Upper lobe of right lung (tissue), 1 donor: ENCODE measurements at regions not wholly inside any gene's neighbourhood (a gene's known extent, or its start where the extent isn't known, plus 50 kb on each side); places are given as distances from the start of the nearest gene placed in this dataset.
"Not testable (repeated sequence)": the region's sequence is repeated elsewhere in the genome, so short reads cannot be mapped to it uniquely, and the experiment has no call there.

ENCODE experiments used
- ATAC-seq: fragments of 200-7000 bp; cut with Tn5 transposase; one replicate; pipeline ENCODE4 v1.9.1; 2020; ENCODE audit warnings: mild to moderate bottlenecking, moderate library complexity
- DNase-seq: peaks from one replicate; pipeline ENCODE4 v3.0.0-alpha.2; 2020
- H3K27ac ChIP-seq: fragments of 200-600 bp; one replicate; pipeline ENCODE4 v1.8.0; 2022
- H3K27me3 ChIP-seq: fragments of 200-600 bp; one replicate; pipeline ENCODE4 v1.8.0; 2022; ENCODE audit warnings: mild to moderate bottlenecking
- H3K36me3 ChIP-seq: fragments of 200-600 bp; one replicate; pipeline ENCODE4 v1.8.0; 2022
- H3K4me1 ChIP-seq: fragments of 200-600 bp; one replicate; pipeline ENCODE4 v1.8.0; 2022
- H3K4me3 ChIP-seq: fragments of 200-600 bp; one replicate; pipeline ENCODE4 v1.8.0; 2022; ENCODE audit warnings: mild to moderate bottlenecking
- H3K9me3 ChIP-seq: fragments of 200-600 bp; one replicate; pipeline ENCODE4 v1.8.0; 2022
- intact Hi-C: fragments of 100-400 bp; cut with DNase I; formaldehyde crosslinking; loops from one replicate; pipeline ENCODE4 v1.11.0; 2022
- TF ChIP-seq, protein P1 (sequence below): fragments of 200-600 bp; IDR thresholded peaks from one replicate; pipeline ENCODE4 v1.8.0; 2022; ENCODE audit warnings: antibody characterized with exemption
- donor health status: DM: no; HTN: yes; CAD: no; lungs with severe emphysema.

DNA sequence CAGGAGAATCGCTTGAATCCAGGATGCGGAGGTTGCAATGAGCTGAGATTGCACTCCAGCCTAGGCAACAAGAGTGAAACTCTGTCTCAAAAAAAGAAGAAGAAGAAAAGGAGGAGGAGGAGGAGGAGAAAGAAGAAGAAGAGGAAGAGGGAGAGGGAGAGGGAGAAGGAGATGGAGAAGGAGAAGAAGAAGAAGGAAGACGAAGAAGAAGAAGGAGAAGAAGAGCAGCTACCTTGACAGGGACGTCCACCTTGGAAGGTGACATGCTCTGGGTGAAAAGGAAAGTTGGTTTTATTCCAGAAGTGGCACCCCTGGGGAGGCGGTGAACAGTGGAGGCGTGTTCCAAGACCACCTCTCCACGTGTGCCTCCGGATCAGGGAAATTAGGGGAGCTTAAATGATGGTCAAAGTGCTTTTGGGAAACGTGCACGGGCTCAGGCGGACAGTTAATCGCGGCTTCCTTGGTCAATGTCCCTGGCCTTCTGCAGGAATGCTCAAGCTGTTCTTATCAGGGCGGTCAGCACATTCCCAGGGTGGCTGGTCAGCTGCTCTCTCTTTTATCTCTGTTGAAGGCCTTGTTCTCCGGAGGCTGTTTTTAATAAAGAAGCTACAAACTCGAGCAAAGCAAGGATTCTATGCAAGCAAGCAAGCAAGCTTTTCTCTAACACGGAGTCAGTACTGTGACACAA is 78.9 kb upstream of the PEG3 start:
- ATAC-seq (no peak), DNase-seq (no peak)
- no peak overlapping the region for H3K4me3 ChIP-seq
- H3K27ac ChIP-seq = no peak overlapping the region
- TF ChIP-seq, protein P1, sequence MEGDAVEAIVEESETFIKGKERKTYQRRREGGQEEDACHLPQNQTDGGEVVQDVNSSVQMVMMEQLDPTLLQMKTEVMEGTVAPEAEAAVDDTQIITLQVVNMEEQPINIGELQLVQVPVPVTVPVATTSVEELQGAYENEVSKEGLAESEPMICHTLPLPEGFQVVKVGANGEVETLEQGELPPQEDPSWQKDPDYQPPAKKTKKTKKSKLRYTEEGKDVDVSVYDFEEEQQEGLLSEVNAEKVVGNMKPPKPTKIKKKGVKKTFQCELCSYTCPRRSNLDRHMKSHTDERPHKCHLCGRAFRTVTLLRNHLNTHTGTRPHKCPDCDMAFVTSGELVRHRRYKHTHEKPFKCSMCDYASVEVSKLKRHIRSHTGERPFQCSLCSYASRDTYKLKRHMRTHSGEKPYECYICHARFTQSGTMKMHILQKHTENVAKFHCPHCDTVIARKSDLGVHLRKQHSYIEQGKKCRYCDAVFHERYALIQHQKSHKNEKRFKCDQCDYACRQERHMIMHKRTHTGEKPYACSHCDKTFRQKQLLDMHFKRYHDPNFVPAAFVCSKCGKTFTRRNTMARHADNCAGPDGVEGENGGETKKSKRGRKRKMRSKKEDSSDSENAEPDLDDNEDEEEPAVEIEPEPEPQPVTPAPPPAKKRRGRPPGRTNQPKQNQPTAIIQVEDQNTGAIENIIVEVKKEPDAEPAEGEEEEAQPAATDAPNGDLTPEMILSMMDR = no peak
- H3K4me1 ChIP-seq = no peaks in the 10 kb centered on the region
- intact Hi-C loops = no loop called here
- no peaks in the 10 kb centered on the region for H3K27me3 ChIP-seq
- H3K9me3 ChIP-seq = no peaks in the 10 kb centered on the region
- no peaks in the 10 kb centered on the region for H3K36me3 ChIP-seq

DNA sequence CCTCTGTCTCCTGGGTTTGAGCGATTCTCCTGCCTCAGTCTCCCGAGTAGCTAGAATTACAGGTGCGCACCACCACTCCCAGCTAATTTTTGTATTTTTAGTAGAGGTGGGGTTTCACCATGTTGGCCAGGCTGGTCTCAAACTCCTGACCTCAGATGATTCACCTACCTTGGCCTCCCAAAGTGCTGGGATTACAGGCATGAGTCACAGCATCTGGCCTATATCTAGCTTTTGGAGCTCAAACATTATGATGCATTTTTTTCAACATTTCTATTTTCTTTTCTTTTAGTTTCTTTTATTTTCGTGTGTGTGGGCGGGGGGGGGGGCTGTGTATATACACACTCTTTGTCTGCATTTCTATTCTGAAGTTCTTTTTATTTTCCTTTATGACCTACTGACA is 85.6 kb upstream of the PEG3 start:
- H3K36me3 ChIP-seq, H3K4me3 ChIP-seq, H3K4me1 ChIP-seq, H3K27me3 ChIP-seq, ATAC-seq, DNase-seq, intact Hi-C loops, H3K9me3 ChIP-seq, H3K27ac ChIP-seq: not testable (repeated sequence)

DNA sequence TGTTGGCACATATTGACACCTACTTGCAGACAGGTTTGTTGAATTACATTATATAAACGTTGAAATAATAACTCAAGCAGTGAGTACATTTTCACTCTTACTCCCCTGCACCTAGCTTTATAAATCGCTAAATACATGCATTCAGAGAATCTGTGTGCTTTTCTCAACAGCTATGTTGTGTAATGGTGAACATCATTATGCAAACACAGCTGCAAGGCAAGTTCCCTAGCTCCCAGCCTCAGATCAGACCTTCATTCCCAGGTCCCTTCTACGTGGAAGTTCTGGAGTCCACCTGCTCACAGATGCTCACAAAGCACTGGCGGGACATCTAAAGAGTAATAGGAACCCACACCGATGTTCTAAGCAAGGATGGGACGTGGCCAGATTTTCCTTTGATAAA is 86.8 kb upstream of the PEG3 start:
- no peaks in the 10 kb centered on the region for H3K4me1 ChIP-seq
- H3K4me3 ChIP-seq = no peak overlapping the region
- ATAC-seq = no peak
- no peaks in the 10 kb centered on the region for H3K36me3 ChIP-seq
- no peaks in the 10 kb centered on the region for H3K27me3 ChIP-seq
- TF ChIP-seq, protein P1 = no peak
- DNase-seq = no peak
- peaks cover 4% of the 10 kb centered on the region for H3K9me3 ChIP-seq
- intact Hi-C loops = no loop called here
- no peak overlapping the region for H3K27ac ChIP-seq

DNA sequence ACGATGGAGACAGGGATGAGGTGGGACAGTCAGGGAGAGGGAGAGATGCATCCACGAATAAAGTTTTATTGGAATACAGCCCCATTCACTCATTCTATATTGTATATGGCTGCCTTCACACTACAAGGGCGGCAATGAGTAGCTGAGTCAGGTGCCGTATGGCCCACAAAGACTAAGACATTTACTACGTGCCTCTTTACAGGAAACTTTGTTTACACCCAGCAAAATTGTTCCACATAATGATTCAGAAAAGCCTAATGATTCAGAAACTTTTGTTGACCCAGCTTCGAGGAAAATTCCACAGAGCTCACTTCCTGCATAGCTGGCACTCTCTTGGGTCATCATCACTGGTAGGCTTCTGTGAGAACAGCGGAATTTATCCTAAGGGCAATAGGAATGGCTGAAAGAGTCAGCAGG is 87.3 kb upstream of the PEG3 start:
- no peak overlapping the region for H3K27ac ChIP-seq
- peaks cover 4% of the 10 kb centered on the region for H3K9me3 ChIP-seq
- ATAC-seq (no peak), DNase-seq (no peak)
- H3K4me3 ChIP-seq = no peak overlapping the region
- no peaks in the 10 kb centered on the region for H3K4me1 ChIP-seq
- H3K27me3 ChIP-seq = no peaks in the 10 kb centered on the region
- intact Hi-C loops = no loop called here
- no peaks in the 10 kb centered on the region for H3K36me3 ChIP-seq
- TF ChIP-seq, protein P1 = no peak

DNA sequence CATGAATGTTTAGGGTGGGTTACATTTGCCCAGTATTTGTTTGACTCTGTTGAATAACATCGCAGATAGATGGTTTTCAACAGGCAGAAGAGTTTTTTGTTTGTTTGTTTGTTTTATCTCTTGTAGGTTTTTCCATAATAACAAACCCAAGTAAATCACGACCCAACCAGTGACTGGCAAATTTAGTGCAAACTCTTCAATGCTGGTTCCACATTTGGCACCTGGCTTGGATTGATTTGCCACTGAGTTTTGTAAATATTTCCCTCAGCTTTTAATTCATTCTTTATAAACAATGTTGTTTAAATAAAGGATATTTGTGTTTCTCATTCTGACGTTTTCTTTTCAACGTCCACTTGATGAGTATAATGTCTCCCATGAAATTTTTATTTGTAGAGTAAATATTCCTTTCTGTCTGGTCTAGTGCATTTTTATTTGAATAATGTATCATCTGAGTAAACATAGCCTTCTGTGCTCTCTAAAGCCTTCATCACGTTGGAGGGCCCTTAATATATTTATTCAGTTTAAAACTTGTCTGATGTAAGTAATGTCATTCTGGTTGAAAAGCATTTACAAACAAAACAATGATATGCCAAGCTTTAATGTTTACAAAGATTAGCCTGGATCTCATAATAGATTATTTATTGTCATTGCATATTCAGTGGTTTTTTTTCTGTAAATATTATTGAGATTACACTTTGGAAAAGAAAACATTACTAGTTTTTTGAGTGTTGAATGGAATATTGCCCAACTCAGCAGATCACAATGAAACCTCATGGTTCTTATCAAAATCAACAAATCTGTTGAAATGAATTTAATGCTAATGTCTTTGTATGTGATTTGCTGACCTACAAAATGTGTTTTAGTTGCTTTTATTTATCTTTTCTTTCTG is 90.4 kb upstream of the PEG3 start:
- TF ChIP-seq, protein P1 = no peak
- no peaks in the 10 kb centered on the region for H3K36me3 ChIP-seq
- H3K4me1 ChIP-seq = no peaks in the 10 kb centered on the region
- no peak overlapping the region for H3K27ac ChIP-seq
- peaks cover 4% of the 10 kb centered on the region for H3K9me3 ChIP-seq
- H3K27me3 ChIP-seq = no peaks in the 10 kb centered on the region
- intact Hi-C loops = no loop called here
- no peak for ATAC-seq
- no peak for DNase-seq
- H3K4me3 ChIP-seq = no peak overlapping the region

DNA sequence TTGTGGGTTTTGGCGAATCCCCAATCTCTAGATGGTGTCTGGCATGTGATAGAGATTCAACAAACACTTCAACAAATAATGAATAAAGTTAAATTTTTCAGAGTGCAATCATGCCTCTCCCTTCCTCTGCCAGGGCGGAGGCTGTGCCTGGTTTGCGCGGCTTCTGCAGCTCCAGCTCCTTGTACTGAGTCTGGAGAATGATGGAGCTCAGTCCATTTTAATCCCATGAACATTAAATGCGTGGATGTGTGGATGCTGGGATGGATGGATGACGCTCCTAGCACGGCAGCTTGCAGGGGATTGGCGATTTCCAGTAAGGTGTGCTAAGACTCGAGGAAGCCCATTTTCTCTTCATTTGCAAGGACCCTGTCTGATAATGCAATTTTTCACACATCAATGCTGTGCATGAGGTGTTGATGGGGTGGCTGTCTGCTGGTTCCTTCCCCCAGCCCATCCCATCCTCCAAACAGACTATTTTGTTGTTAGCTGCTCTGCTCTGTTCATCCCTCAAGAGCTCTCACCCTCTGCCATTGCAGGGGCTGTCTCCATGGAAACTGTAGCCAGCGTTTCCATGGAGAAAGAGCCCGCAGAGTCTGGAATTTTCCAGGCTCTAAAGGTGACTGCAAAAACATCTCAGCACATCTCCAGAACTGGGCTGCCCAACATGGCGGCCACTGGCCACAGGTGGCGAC is 92.6 kb upstream of the PEG3 start:
- TF ChIP-seq, protein P1 = no peak
- no peak for ATAC-seq

More for the DNA sequence above, 92.6 kb upstream of the PEG3 start:
- H3K27ac ChIP-seq = no peak overlapping the region
- H3K4me3 ChIP-seq = no peak overlapping the region
- no peaks in the 10 kb centered on the region for H3K36me3 ChIP-seq
- DNase-seq = no peak
- H3K9me3 ChIP-seq = peaks cover 4% of the 10 kb centered on the region
- intact Hi-C loops = no loop called here
- no peaks in the 10 kb centered on the region for H3K27me3 ChIP-seq
- H3K4me1 ChIP-seq = no peaks in the 10 kb centered on the region
